Adrenal gland (tissue), 9 donors: ENCODE measurements at regions not wholly inside any gene's neighbourhood (a gene's known extent, or its start where the extent isn't known, plus 50 kb on each side); places are given as distances from the start of the nearest gene placed in this dataset.

Experiments
- DNase-seq, 7 donors: peaks; one replicate each; pipeline ENCODE4 v3.0.0-alpha.2; 2019 to 2020
- H3K27ac ChIP-seq, 5 donors: fragments of 200-600 bp; sonication (generic) in 4 of 5; 1 replicate in 3 of 5; 2 replicates in 2 of 5; pipeline versions ENCODE4 v1.5.1 to v1.8.0; 2016 to 2020; ENCODE audit warnings: mild to moderate bottlenecking in 1 of 5
- H3K27me3 ChIP-seq: fragments of 200-600 bp; 2 replicates; pipeline ENCODE4 v1.8.0; 2021
- H3K36me3 ChIP-seq, 2 donors: fragments of 200-600 bp; replicated peaks in 1 of 2; 1 replicate in 1 of 2; 2 replicates in 1 of 2; pipeline versions ENCODE4 v1.5.1 to v1.8.0; 2018 to 2022
- H3K4me1 ChIP-seq, 2 donors: fragments of 200-600 bp; replicated peaks in 1 of 2; 1 replicate in 1 of 2; 2 replicates in 1 of 2; pipeline versions ENCODE4 v1.5.1 to v1.8.0; 2018 to 2021
- H3K4me3 ChIP-seq, 4 donors: fragments of 200-600 bp; sonication (generic) in 3 of 4; one replicate each; pipeline ENCODE4 v1.5.1; 2016 to 2018
- H3K9me3 ChIP-seq, 3 donors: fragments of 200-600 bp; sonication (generic) in 1 of 3; replicated peaks in 1 of 3; 1 replicate in 2 of 3; 2 replicates in 1 of 3; pipeline versions ENCODE4 v1.5.1 to v1.8.0; 2016 to 2021
- CTCF ChIP-seq, 6 experiments: fragments of 450-650 bp in 4 of 6; fragments of 200-600 bp in 2 of 6; sonication (generic) in 1 of 6; IDR thresholded peaks; 1 replicate in 5 of 6; 2 replicates in 1 of 6; pipeline versions ENCODE4 v1.5.1 to v1.8.0; 2016 to 2021; ENCODE audit warnings: antibody characterized with exemption in 6 of 6, mild to moderate bottlenecking in 2 of 6, moderate library complexity in 1 of 6
- POLR2A ChIP-seq, 2 donors: fragments of 450-650 bp; IDR thresholded peaks; one replicate each; pipeline ENCODE4 v1.6.1; 2017; ENCODE audit warnings: antibody characterized with exemption in 2 of 2, mild to moderate bottlenecking in 2 of 2, moderate library complexity in 1 of 2
- WGBS, 4 donors: extraction: QIAGEN DNeasy Blood & Tissue Kit in 2 of 4; methylation state at CpG; one replicate each; pipeline versions ENCODE4 v1.1.5 to v1.1.7; 2013 to 2017; 5-methylcytosine and 5-hydroxymethylcytosine counted together
- intact Hi-C, 2 donors: fragments of 100-400 bp; cut with DNase I; formaldehyde crosslinking; loops; one replicate each; pipeline versions ENCODE4 v1.14.1 to v1.15.0; 2022 to 2023
- donor health status: healthy with polysubstance abuse.
- donor health status: Bipolar disorder and iron deficiency.
- donor health status: DM: yes; HTN: yes; CAD: no.
- donor health status: DM: no; HTN: no; CAD: no.
- donor health status: DM: no; HTN: no; CAD: no.

GRCh38 chr6:14455876-14456648 lies 338.5 kb downstream of the CD83 start:
- H3K4me1 ChIP-seq = no peaks in the 10 kb centered on the region
- intact Hi-C loops = no loop called here
- no peak overlapping the region for H3K27ac ChIP-seq
- H3K27me3 ChIP-seq = no peaks in the 10 kb centered on the region
- whole genome bisulfite sequencing, 4 donors = 87 to 91% (median 89%) methylated on average over 8 of the region's 8 CpGs
- H3K4me3 ChIP-seq = no peak overlapping the region
- no peaks in the 10 kb centered on the region for H3K36me3 ChIP-seq
- no peak for DNase-seq
- TF ChIP-seq POLR2A (IDR thresholded peaks at IDR 0.05) = no peak
- no peak for TF ChIP-seq CTCF (IDR thresholded peaks at IDR 0.05)
- H3K9me3 ChIP-seq = no peaks in the 10 kb centered on the region

GRCh38 chr6:14456941-14457340 lies 339.4 kb downstream of the CD83 start:
- WGBS, 4 donors = 87 to 100% (median 91%) methylated on average over 1 of the region's 1 CpG
- intact Hi-C loops = no loop called here

GRCh38 chr6:14458669-14459266 lies 341.2 kb downstream of the CD83 start:
- no peaks in the 10 kb centered on the region for H3K27me3 ChIP-seq
- H3K36me3 ChIP-seq = no peaks in the 10 kb centered on the region
- H3K9me3 ChIP-seq = no peaks in the 10 kb centered on the region
- no peak overlapping the region for H3K27ac ChIP-seq
- no peak overlapping the region for H3K4me3 ChIP-seq
- H3K4me1 ChIP-seq = no peaks in the 10 kb centered on the region
- WGBS, 4 donors = 72 to 76% (median 74%) methylated on average over 5 of the region's 5 CpGs
- intact Hi-C loops = no loop called here
- DNase-seq = no peak
- TF ChIP-seq POLR2A (IDR thresholded peaks at IDR 0.05) = no peak
- TF ChIP-seq CTCF (IDR thresholded peaks at IDR 0.05) = no peak

More at GRCh38 chr6:14456941-14457340, 339.4 kb downstream of the CD83 start:
- no peaks in the 10 kb centered on the region for H3K9me3 ChIP-seq
- no peak overlapping the region for H3K4me3 ChIP-seq
- no peaks in the 10 kb centered on the region for H3K4me1 ChIP-seq
- TF ChIP-seq POLR2A (IDR thresholded peaks at IDR 0.05) = no peak
- H3K27me3 ChIP-seq = no peaks in the 10 kb centered on the region
- no peaks in the 10 kb centered on the region for H3K36me3 ChIP-seq
- H3K27ac ChIP-seq = no peak overlapping the region
- DNase-seq = no peak

GRCh38 chr6:14459315-14459714 lies 341.7 kb downstream of the CD83 start:
- Histone ChIP-seq H3K9me3 (no peaks in the 10 kb centered on the region), H3K4me1 (no peaks in the 10 kb centered on the region), H3K4me3 (no peak overlapping the region), H3K27ac (no peak overlapping the region), H3K36me3 (no peaks in the 10 kb centered on the region), H3K27me3 (no peaks in the 10 kb centered on the region)
- no peak for DNase-seq
- intact Hi-C loops = no loop called here
- no peak for TF ChIP-seq POLR2A (IDR thresholded peaks at IDR 0.05)
- no peak for TF ChIP-seq CTCF (IDR thresholded peaks at IDR 0.05)

GRCh38 chr6:14460556-14460955 lies 343.0 kb downstream of the CD83 start:
- Histone ChIP-seq H3K27me3 (no peaks in the 10 kb centered on the region), H3K4me3 (no peak overlapping the region), H3K36me3 (no peaks in the 10 kb centered on the region), H3K27ac (no peak overlapping the region), H3K9me3 (no peaks in the 10 kb centered on the region), H3K4me1 (no peaks in the 10 kb centered on the region)
- no peak for DNase-seq
- intact Hi-C loops = no loop called here
- no peak for TF ChIP-seq POLR2A (IDR thresholded peaks at IDR 0.05)
- no peak for TF ChIP-seq CTCF (IDR thresholded peaks at IDR 0.05)
